SU-DHL-6 (cell line): ENCODE measurements at regions not wholly inside any gene's neighbourhood (a gene's known extent, or its start where the extent isn't known, plus 50 kb on each side); places are given as distances from the start of the nearest gene placed in this dataset.

Source experiments
- EZH2phosphoT487 ChIP-seq: fragments of 200-600 bp; sonication (generic), shearing (Covaris generic); conservative IDR thresholded peaks from 2 replicates; pipeline ENCODE4 v1.6.1; 2018; ENCODE audit warnings: mild to moderate bottlenecking, antibody characterized with exemption, low read length, moderate library complexity, mixed read lengths
- TF ChIP-seq, protein P1 (sequence below): fragments of 200-600 bp; sonication (generic); IDR thresholded peaks from one replicate; pipeline ENCODE4 v1.5.1; 2017; ENCODE audit warnings: antibody characterized with exemption, mild to moderate bottlenecking, low read length, moderate library complexity; ENCODE audit not compliant: insufficient read depth, poor library complexity, severe bottlenecking

DNA sequence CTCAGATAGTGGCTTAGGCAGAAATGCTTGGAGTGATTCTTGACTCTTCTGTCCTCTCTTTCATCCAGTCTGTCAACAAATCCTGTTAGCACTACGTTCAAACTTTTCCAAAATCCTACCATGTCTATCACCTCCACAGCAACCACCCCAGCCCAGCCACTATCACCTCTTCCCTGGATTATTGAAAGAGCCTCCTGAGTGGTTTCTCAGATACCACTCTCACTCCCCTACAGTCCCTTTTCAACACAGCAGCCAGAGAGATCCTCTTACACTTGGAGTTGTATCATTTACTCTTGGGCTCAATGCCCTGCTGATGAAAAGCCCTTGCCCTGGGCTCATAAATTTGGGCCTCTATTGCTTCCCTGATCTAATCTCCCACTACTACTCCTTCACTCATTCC lies 218.9 kb downstream of the EXOC5 start:
- TF ChIP-seq, protein P1, sequence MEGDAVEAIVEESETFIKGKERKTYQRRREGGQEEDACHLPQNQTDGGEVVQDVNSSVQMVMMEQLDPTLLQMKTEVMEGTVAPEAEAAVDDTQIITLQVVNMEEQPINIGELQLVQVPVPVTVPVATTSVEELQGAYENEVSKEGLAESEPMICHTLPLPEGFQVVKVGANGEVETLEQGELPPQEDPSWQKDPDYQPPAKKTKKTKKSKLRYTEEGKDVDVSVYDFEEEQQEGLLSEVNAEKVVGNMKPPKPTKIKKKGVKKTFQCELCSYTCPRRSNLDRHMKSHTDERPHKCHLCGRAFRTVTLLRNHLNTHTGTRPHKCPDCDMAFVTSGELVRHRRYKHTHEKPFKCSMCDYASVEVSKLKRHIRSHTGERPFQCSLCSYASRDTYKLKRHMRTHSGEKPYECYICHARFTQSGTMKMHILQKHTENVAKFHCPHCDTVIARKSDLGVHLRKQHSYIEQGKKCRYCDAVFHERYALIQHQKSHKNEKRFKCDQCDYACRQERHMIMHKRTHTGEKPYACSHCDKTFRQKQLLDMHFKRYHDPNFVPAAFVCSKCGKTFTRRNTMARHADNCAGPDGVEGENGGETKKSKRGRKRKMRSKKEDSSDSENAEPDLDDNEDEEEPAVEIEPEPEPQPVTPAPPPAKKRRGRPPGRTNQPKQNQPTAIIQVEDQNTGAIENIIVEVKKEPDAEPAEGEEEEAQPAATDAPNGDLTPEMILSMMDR, result no peak
- no peak for TF ChIP-seq EZH2phosphoT487
